Stimulated activated memory B cell treated with anti-CD40 and anti-IgM and Interleukin-4, amounts not matched to agents 10 μg/mL and 1 μg/mL and 100 μg/mL, for 72 hours (primary cell): ENCODE measurements at regions not wholly inside any gene's neighbourhood (a gene's known extent, or its start where the extent isn't known, plus 50 kb on each side); places are given as distances from the start of the nearest gene placed in this dataset.

Experiments used
- ATAC-seq: fragments of 150-1000 bp; cut with Tn5 transposase; 2 replicates; pipeline ENCODE4 v1.10.0; 2021
- H3K27ac Mint-ChIP-seq: one replicate; pipeline ENCODE4 v1.8.0; 2022; ENCODE audit warnings: mild to moderate bottlenecking, mixed read lengths
- H3K27me3 Mint-ChIP-seq: one replicate; pipeline ENCODE4 v1.8.0; 2022; ENCODE audit warnings: mixed read lengths
- H3K36me3 Mint-ChIP-seq: one replicate; pipeline ENCODE4 v1.8.0; 2022; ENCODE audit warnings: mixed read lengths
- H3K4me1 Mint-ChIP-seq: one replicate; pipeline ENCODE4 v1.8.0; 2022; ENCODE audit warnings: mixed read lengths
- H3K4me3 Mint-ChIP-seq: one replicate; pipeline ENCODE4 v1.8.0; 2022; ENCODE audit warnings: mild to moderate bottlenecking, moderate library complexity, mixed read lengths
- H3K9me3 Mint-ChIP-seq: one replicate; pipeline ENCODE4 v1.8.0; 2022; ENCODE audit warnings: mixed read lengths

GRCh38 chr18:78679613-78680260 lies 299.9 kb upstream of the SALL3 start:
- H3K4me3 Mint-ChIP-seq = no peak overlapping the region
- H3K4me1 Mint-ChIP-seq = no peaks in the 10 kb centered on the region
- H3K36me3 Mint-ChIP-seq = no peaks in the 10 kb centered on the region
- no peaks in the 10 kb centered on the region for H3K27me3 Mint-ChIP-seq
- ATAC-seq = no peak
- no peaks in the 10 kb centered on the region for H3K9me3 Mint-ChIP-seq
- no peak overlapping the region for H3K27ac Mint-ChIP-seq

DNA sequence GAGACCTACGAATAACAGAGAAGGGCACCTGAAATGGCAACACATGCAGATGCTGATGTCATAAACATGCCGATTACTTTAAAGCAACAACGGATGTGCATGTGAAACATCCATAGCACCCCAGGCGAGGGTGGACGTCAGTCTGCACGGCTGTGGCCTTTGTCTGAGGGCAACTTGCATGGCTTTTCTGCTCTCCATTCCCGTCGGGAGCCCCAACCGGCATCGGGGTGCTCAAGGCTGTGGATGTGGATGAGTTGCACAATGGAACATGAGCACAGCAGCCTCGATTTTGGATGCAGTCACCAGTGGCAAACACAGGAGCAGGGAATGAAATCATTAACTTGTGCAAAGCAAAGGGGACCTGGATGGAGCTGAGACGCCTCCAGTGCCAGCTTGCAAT lies 298.2 kb upstream of the SALL3 start:
- no peaks in the 10 kb centered on the region for H3K27me3 Mint-ChIP-seq
- ATAC-seq = no peak
- H3K36me3 Mint-ChIP-seq = no peaks in the 10 kb centered on the region
- no peak overlapping the region for H3K4me3 Mint-ChIP-seq
- no peaks in the 10 kb centered on the region for H3K9me3 Mint-ChIP-seq
- H3K27ac Mint-ChIP-seq = no peak overlapping the region
- H3K4me1 Mint-ChIP-seq = no peaks in the 10 kb centered on the region

GRCh38 chr18:78681934-78682333 lies 297.7 kb upstream of the SALL3 start:
- Mint-ChIP-seq H3K9me3 (no peaks in the 10 kb centered on the region), H3K4me3 (no peak overlapping the region), H3K36me3 (no peaks in the 10 kb centered on the region), H3K27me3 (no peaks in the 10 kb centered on the region), H3K27ac (no peak overlapping the region), H3K4me1 (no peaks in the 10 kb centered on the region)
- no peak for ATAC-seq

DNA sequence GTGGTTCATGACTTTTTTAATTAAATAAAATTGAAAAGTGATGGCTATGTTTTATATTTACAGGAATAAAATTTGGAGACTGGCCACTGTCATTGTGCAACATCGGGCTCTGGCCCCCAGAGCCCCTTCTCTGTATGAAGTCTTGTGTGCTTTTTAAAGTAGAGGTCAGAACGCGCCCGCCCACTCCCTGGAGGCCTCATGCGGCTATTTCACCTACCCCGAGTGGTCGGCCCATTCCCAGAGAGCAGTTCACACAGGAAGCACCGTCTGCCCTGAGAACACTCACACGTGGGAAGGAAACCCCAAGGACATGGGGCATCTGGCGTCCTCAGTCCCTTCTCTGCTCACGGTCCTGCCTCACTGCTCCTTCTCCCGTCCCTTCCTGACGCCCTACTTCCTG lies 296.9 kb upstream of the SALL3 start:
- Mint-ChIP-seq H3K9me3 (no peaks in the 10 kb centered on the region), H3K27ac (no peak overlapping the region), H3K4me3 (no peak overlapping the region), H3K36me3 (no peaks in the 10 kb centered on the region), H3K27me3 (no peaks in the 10 kb centered on the region), H3K4me1 (no peaks in the 10 kb centered on the region)
- no peak for ATAC-seq

GRCh38 chr18:78683191-78684010 lies 296.2 kb upstream of the SALL3 start:
- Mint-ChIP-seq H3K27me3 (no peaks in the 10 kb centered on the region), H3K36me3 (no peaks in the 10 kb centered on the region), H3K4me1 (no peaks in the 10 kb centered on the region), H3K27ac (no peak overlapping the region), H3K4me3 (no peak overlapping the region), H3K9me3 (no peaks in the 10 kb centered on the region)
- no peak for ATAC-seq

DNA sequence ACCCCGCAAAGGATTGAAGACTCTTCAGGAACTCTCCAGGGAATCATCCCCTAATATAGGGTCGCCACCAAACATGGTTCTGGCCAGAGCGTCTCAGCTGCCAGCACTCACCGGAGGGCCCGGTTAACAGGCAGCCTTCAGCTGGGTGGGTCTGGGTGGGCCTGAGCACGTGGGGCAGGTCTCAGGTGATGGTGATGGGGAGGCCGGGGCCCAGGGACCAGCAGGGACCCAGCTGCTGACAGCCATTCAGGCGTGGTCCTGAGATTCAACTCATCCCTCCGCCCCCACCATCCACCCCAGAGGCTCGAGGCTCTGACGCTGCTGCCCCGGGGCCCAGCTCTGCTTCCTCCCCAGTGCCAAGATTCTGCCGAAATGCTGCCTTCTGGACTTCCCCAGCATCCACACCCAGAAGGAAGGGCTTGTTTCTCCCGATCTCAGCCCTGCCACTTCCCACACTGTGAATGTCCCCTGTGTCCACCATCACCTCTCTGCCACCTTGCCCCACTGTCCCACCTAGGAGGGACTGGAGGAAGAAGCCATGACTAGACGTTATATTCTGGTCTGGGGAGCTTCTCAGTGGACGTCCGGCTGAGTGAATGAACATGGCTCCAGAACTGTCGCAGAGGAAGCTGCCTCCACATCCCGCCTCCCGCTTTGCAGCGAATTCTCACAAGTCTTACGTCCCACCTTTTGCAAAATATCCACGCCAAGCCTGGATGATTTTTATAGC lies 294.2 kb upstream of the SALL3 start:
- Mint-ChIP-seq H3K36me3 (no peaks in the 10 kb centered on the region), H3K4me3 (no peak overlapping the region), H3K27me3 (no peaks in the 10 kb centered on the region), H3K4me1 (no peaks in the 10 kb centered on the region), H3K27ac (no peak overlapping the region), H3K9me3 (no peaks in the 10 kb centered on the region)
- no peak for ATAC-seq

- no peak for ATAC-seq
- Mint-ChIP-seq H3K36me3 (no peaks in the 10 kb centered on the region), H3K4me1 (no peaks in the 10 kb centered on the region), H3K9me3 (no peaks in the 10 kb centered on the region), H3K4me3 (no peak overlapping the region), H3K27me3 (no peaks in the 10 kb centered on the region), H3K27ac (no peak overlapping the region)
These were observed 293.6 kb upstream of the SALL3 start for GRCh38 chr18:78685980-78686530.

- Mint-ChIP-seq H3K9me3 (no peaks in the 10 kb centered on the region), H3K4me3 (no peak overlapping the region), H3K27me3 (no peaks in the 10 kb centered on the region), H3K36me3 (no peaks in the 10 kb centered on the region), H3K27ac (no peak overlapping the region), H3K4me1 (no peaks in the 10 kb centered on the region)
- ATAC-seq = no peak
These were observed 292.5 kb upstream of the SALL3 start for GRCh38 chr18:78686976-78687685.

GRCh38 chr18:78687736-78688135 lies 291.9 kb upstream of the SALL3 start:
- Mint-ChIP-seq H3K9me3 (no peaks in the 10 kb centered on the region), H3K27me3 (no peaks in the 10 kb centered on the region), H3K36me3 (no peaks in the 10 kb centered on the region), H3K4me1 (no peaks in the 10 kb centered on the region), H3K4me3 (no peak overlapping the region), H3K27ac (no peak overlapping the region)
- ATAC-seq = no peak

DNA sequence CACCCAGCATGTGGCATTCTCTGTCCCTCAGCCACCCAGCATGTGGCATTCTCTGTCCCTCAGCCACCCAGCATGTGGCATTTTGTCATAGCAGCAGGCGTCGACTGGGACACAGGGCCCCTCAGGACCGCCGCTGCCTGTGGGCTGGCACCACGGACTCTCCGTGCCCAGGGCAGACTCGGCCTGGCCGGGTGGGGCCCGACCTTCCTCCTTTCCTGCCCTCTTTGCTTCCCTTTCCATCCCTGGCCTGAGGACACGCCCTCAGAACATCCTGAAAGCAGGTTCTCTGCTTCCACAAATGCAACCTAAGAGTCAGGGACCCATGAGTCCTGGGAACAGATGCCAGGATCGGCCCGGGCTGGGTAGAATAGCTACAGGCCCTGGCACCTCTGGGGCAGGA lies 291.4 kb upstream of the SALL3 start:
- no peaks in the 10 kb centered on the region for H3K4me1 Mint-ChIP-seq
- no peak for ATAC-seq
- H3K27ac Mint-ChIP-seq = no peak overlapping the region
- H3K27me3 Mint-ChIP-seq = no peaks in the 10 kb centered on the region
- H3K36me3 Mint-ChIP-seq = no peaks in the 10 kb centered on the region
- H3K4me3 Mint-ChIP-seq = no peak overlapping the region
- no peaks in the 10 kb centered on the region for H3K9me3 Mint-ChIP-seq

DNA sequence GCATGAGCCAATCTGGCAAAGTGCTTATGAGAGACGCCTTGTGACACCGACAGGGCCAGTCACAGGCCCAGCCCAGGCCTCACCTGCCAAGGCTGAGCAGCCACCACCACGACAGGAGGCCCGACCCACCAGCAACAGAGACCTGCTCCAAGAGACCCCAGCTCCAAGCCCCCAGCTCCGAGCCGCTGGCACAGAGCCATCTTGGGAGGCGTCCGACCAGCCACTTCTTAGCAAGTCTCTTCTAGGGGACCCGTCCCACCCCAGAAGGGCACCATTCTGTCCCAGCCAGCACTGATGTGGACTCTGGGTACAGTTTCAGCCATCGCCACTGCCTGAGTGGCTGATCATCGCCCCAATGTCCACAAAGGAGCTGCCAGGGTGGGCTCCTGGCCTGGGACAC lies 290.7 kb upstream of the SALL3 start:
- no peaks in the 10 kb centered on the region for H3K27me3 Mint-ChIP-seq
- H3K9me3 Mint-ChIP-seq = no peaks in the 10 kb centered on the region
- no peaks in the 10 kb centered on the region for H3K4me1 Mint-ChIP-seq
- no peaks in the 10 kb centered on the region for H3K36me3 Mint-ChIP-seq
- H3K27ac Mint-ChIP-seq = no peak overlapping the region
- ATAC-seq = no peak
- H3K4me3 Mint-ChIP-seq = no peak overlapping the region

DNA sequence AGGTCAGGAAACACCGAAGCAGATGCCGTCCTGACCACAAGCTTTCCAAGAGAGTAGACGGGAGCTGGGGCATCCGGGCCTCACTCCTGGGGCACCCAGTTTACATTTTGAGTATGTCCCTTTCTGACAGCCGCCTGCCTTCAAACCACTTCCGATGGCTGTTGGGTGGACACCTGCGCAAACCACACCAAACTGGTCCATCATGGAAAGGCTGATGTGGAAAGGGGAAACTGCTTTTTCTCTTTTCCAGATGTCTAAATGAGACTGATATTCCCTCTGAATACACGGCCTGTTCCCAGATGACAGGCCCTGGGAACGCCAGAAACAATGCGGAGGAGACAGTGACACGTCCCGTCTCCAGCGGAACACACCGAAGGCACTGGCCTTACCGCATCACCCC lies 290.0 kb upstream of the SALL3 start:
- Mint-ChIP-seq H3K27ac (no peak overlapping the region), H3K9me3 (no peaks in the 10 kb centered on the region), H3K27me3 (no peaks in the 10 kb centered on the region), H3K4me1 (no peaks in the 10 kb centered on the region), H3K4me3 (no peak overlapping the region), H3K36me3 (no peaks in the 10 kb centered on the region)
- no peak for ATAC-seq

- Mint-ChIP-seq H3K36me3 (no peaks in the 10 kb centered on the region), H3K27me3 (no peaks in the 10 kb centered on the region), H3K27ac (no peak overlapping the region), H3K4me1 (no peaks in the 10 kb centered on the region), H3K4me3 (no peak overlapping the region), H3K9me3 (no peaks in the 10 kb centered on the region)
- no peak for ATAC-seq
These were observed 287.5 kb upstream of the SALL3 start for GRCh38 chr18:78692105-78692504.

DNA sequence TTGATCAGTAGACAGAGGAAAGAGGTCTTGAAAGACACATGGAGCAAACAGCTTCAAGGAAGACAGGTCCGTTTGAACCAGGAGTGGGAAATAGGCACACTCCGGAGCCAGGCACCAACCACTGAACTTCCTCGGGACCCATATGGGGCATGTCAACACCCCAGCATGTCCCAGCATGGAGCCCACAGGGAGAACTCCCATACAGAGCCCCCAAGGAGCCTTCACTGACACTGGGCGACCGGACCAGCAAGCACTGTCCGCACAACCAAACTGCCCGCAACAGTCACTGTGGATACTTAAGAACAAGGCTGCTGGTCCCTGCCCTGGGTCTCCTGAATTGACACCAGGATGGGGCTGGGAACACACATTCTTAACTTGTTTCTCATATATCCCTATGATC lies 286.2 kb upstream of the SALL3 start:
- no peaks in the 10 kb centered on the region for H3K4me1 Mint-ChIP-seq
- H3K9me3 Mint-ChIP-seq = peaks cover 2% of the 10 kb centered on the region
- H3K27me3 Mint-ChIP-seq = no peaks in the 10 kb centered on the region
- no peak overlapping the region for H3K4me3 Mint-ChIP-seq
- H3K27ac Mint-ChIP-seq = no peak overlapping the region
- no peaks in the 10 kb centered on the region for H3K36me3 Mint-ChIP-seq
- ATAC-seq = no peak
